ENCODE measurements at regions not wholly inside any gene's neighbourhood (a gene's known extent, or its start where the extent isn't known, plus 50 kb on each side); places are given as distances from the start of the nearest gene placed in this dataset.

GRCh38 chr4:27214010-27214409 is 353.4 kb downstream of the STIM2 start:
- H3K27me3 ChIP-seq (ENCODE audit: insufficient read depth), result no peaks in the 10 kb centered on the region
- no peak overlapping the region for H3K27ac ChIP-seq (ENCODE audit: low read depth in 2 of 2, low read length in 1 of 2)
- TF ChIP-seq RXRA (IDR thresholded peaks at IDR 0.05; ENCODE audit: borderline replicate concordance, low read depth) (no peak), ZBTB33 (IDR thresholded peaks at IDR 0.05; ENCODE audit: borderline replicate concordance, low read depth) (no peak), EZH2phosphoT487 (IDR thresholded peaks at IDR 0.05; ENCODE audit: borderline replicate concordance, low read depth) (no peak), POLR2AphosphoS5 (IDR thresholded peaks at IDR 0.05; ENCODE audit: low read depth, low read length) (no peak), MXI1 (IDR thresholded peaks at IDR 0.05; ENCODE audit: low read depth, low read length) (no peak)
- no peaks in the 10 kb centered on the region for H4K20me1 ChIP-seq (ENCODE audit: insufficient read depth)
- no peak overlapping the region for H3K9ac ChIP-seq
- H3K4me3 ChIP-seq (ENCODE audit: low read depth in 2 of 2, low read length in 1 of 2), result no peak overlapping the region
- H3K9me3 ChIP-seq, result no peaks in the 10 kb centered on the region
- no peaks in the 10 kb centered on the region for H3K4me1 ChIP-seq (ENCODE audit: control insufficient read depth in 1 of 2, insufficient read depth in 2 of 2, low read depth in 1 of 2, low read length in 1 of 2)
- CTCF ChIA-PET, result no interaction called here
- H2AFZ ChIP-seq (ENCODE audit: low read depth), result no peak overlapping the region
- no peak overlapping the region for H3K4me2 ChIP-seq
- no peaks in the 10 kb centered on the region for H3K79me2 ChIP-seq (ENCODE audit: insufficient read depth)
- no peaks in the 10 kb centered on the region for H3K36me3 ChIP-seq (replicated peaks in 1 of 2; ENCODE audit: control insufficient read depth in 1 of 2, insufficient read depth in 2 of 2, low read length in 1 of 2)
- no peak for DNase-seq
- no peaks in the 10 kb centered on the region for H3K9me2 ChIP-seq
- POLR2A ChIA-PET, result no interaction called here
- WGBS (ENCODE audit: low lambda C conversion rate), result 6% methylated on average over 3 of the region's 3 CpGs
- no peaks in the 10 kb centered on the region for H3F3A ChIP-seq (replicated peaks; ENCODE audit: insufficient read depth)

- Histone ChIP-seq H3K4me1 (ENCODE audit: control insufficient read depth in 1 of 2, insufficient read depth in 2 of 2, low read depth in 1 of 2, low read length in 1 of 2) (no peaks in the 10 kb centered on the region), H3K9me3 (no peaks in the 10 kb centered on the region), H3K9me2 (no peaks in the 10 kb centered on the region), H3K9ac (no peak overlapping the region), H3K79me2 (ENCODE audit: insufficient read depth) (no peaks in the 10 kb centered on the region), H3K27me3 (ENCODE audit: insufficient read depth) (no peaks in the 10 kb centered on the region), H2AFZ (ENCODE audit: low read depth) (no peak overlapping the region), H3K27ac (ENCODE audit: low read depth in 2 of 2, low read length in 1 of 2) (no peak overlapping the region), H3K4me3 (ENCODE audit: low read depth in 2 of 2, low read length in 1 of 2) (no peak overlapping the region), H3F3A (replicated peaks; ENCODE audit: insufficient read depth) (no peaks in the 10 kb centered on the region), H3K4me2 (no peak overlapping the region), H4K20me1 (ENCODE audit: insufficient read depth) (no peaks in the 10 kb centered on the region), H3K36me3 (replicated peaks in 1 of 2; ENCODE audit: control insufficient read depth in 1 of 2, insufficient read depth in 2 of 2, low read length in 1 of 2) (no peaks in the 10 kb centered on the region)
- 21% methylated on average over 4 of the region's 4 CpGs for WGBS (ENCODE audit: low lambda C conversion rate)
- ChIA-PET CTCF (no interaction called here), POLR2A (no interaction called here)
- DNase-seq, result no peak
- TF ChIP-seq EP300 (IDR thresholded peaks at IDR 0.05; ENCODE audit: borderline replicate concordance in 1 of 2, low read depth in 1 of 2, low read length in 1 of 2) (no peak), NFIC (IDR thresholded peaks at IDR 0.05; ENCODE audit: borderline replicate concordance) (no peak), YY1 (IDR thresholded peaks at IDR 0.05; ENCODE audit: low read depth) (no peak), SMC3 (IDR thresholded peaks at IDR 0.05; ENCODE audit: low read depth, low read length) (no peak), TAF1 (IDR thresholded peaks at IDR 0.05; ENCODE audit: borderline replicate concordance, low read depth, low read length) (no peak), MXI1 (IDR thresholded peaks at IDR 0.05; ENCODE audit: low read depth, low read length) (no peak), RCOR1 (IDR thresholded peaks at IDR 0.05; ENCODE audit: low read length) (no peak), CTCF (IDR thresholded peaks at IDR 0.05) (no peak), USF1 (IDR thresholded peaks at IDR 0.05; ENCODE audit: borderline replicate concordance, low read depth) (no peak), MEF2A (IDR thresholded peaks at IDR 0.05; ENCODE audit: borderline replicate concordance, low read depth) (no peak), ZBTB33 (IDR thresholded peaks at IDR 0.05; ENCODE audit: borderline replicate concordance, low read depth) (no peak), FOSL2 (IDR thresholded peaks at IDR 0.05; ENCODE audit: borderline replicate concordance, low read depth) (no peak), SIN3A (IDR thresholded peaks at IDR 0.05; ENCODE audit: borderline replicate concordance, low read depth, low read length) (no peak), GABPA (IDR thresholded peaks at IDR 0.05; ENCODE audit: low read depth) (no peak)
Observed at GRCh38 chr4:27215220-27215826, 354.7 kb downstream of the STIM2 start.

All from SK-N-SH (cell line).